CD4-positive, CD25-positive, alpha-beta regulatory T cell (primary cell): ENCODE measurements at regions not wholly inside any gene's neighbourhood (a gene's known extent, or its start where the extent isn't known, plus 50 kb on each side); places are given as distances from the start of the nearest gene placed in this dataset.
"Not testable (repeated sequence)": the region's sequence is repeated elsewhere in the genome, so short reads cannot be mapped to it uniquely, and the experiment has no call there.

Experiments
- ATAC-seq, 2 donors: fragments of 150-1000 bp; cut with Tn5 transposase; one replicate each; pipeline ENCODE4 v1.10.0; 2021; ENCODE audit warnings: low read depth in 2 of 2, moderate number of reproducible peaks in 2 of 2, moderate library complexity in 1 of 2
- DNase-seq, 3 donors: peaks; one replicate each; pipeline versions ENCODE4 v3.0.0 to v3.0.0-alpha.2; 2012 to 2022; ENCODE audit warnings: mixed read lengths in 1 of 3
- H3K27ac ChIP-seq: one replicate; pipeline ENCODE4 v1.7.0; 2013; ENCODE audit warnings: mild to moderate bottlenecking, low read length; ENCODE audit not compliant: insufficient read depth, poor library complexity, severe bottlenecking
- H3K27me3 ChIP-seq: one replicate; pipeline ENCODE4 v1.7.0; 2013; ENCODE audit warnings: low read length; ENCODE audit not compliant: control insufficient read depth, insufficient read depth
- H3K36me3 ChIP-seq: one replicate; pipeline ENCODE4 v1.7.0; 2013; ENCODE audit warnings: mild to moderate bottlenecking, low read length, moderate library complexity; ENCODE audit not compliant: control insufficient read depth, insufficient read depth
- H3K4me1 ChIP-seq: 2 replicates; pipeline ENCODE4 v1.7.0; 2013; ENCODE audit warnings: mild to moderate bottlenecking, low read length; ENCODE audit not compliant: insufficient read depth, control insufficient read depth, poor library complexity, severe bottlenecking
- H3K4me3 ChIP-seq: one replicate; pipeline ENCODE4 v1.7.0; 2013; ENCODE audit warnings: low read depth, mild to moderate bottlenecking, low read length, moderate library complexity
- H3K9me3 ChIP-seq, 2 experiments: 1 replicate in 1 of 2; 2 replicates in 1 of 2; pipeline ENCODE4 v1.7.0; 2013; ENCODE audit warnings: low read length in 2 of 2, mild to moderate bottlenecking in 1 of 2, moderate library complexity in 1 of 2; ENCODE audit not compliant: control insufficient read depth in 2 of 2
- H3K27ac Mint-ChIP-seq, 3 donors: one replicate each; pipeline ENCODE4 v1.8.0; 2020 to 2022; ENCODE audit warnings: mild to moderate bottlenecking in 3 of 3, mixed read lengths in 3 of 3, moderate library complexity in 2 of 3
- H3K27me3 Mint-ChIP-seq: one replicate; pipeline ENCODE4 v1.8.0; 2022; ENCODE audit warnings: mild to moderate bottlenecking, mixed read lengths
- H3K36me3 Mint-ChIP-seq: one replicate; pipeline ENCODE4 v1.8.0; 2020; ENCODE audit warnings: mixed read lengths
- H3K4me1 Mint-ChIP-seq, 4 donors: one replicate each; pipeline ENCODE4 v1.8.0; 2020 to 2022; ENCODE audit warnings: mixed read lengths in 4 of 4, mild to moderate bottlenecking in 1 of 4
- H3K4me3 Mint-ChIP-seq, 4 donors: one replicate each; pipeline ENCODE4 v1.8.0; 2020 to 2022; ENCODE audit warnings: mild to moderate bottlenecking in 4 of 4, mixed read lengths in 4 of 4, moderate library complexity in 3 of 4
- H3K9me3 Mint-ChIP-seq, 7 donors: one replicate each; pipeline ENCODE4 v1.8.0; 2020 to 2022; ENCODE audit warnings: mixed read lengths in 7 of 7, mild to moderate bottlenecking in 3 of 7, moderate library complexity in 2 of 7

- no peak overlapping the region for H3K4me3 Mint-ChIP-seq
- H3K36me3 Mint-ChIP-seq: no peaks in the 10 kb centered on the region
- no peak overlapping the region for H3K27ac Mint-ChIP-seq
- H3K4me3 ChIP-seq: no peak overlapping the region
- no peaks in the 10 kb centered on the region for H3K9me3 ChIP-seq
- H3K4me1 Mint-ChIP-seq: no peaks in the 10 kb centered on the region
- ATAC-seq: no peak
- H3K27ac ChIP-seq: no peak overlapping the region
- no peak for DNase-seq
- peaks cover 5% of the 10 kb centered on the region for H3K27me3 ChIP-seq
- H3K9me3 Mint-ChIP-seq: peaks cover 0 to 4% (median 0%) of the 10 kb centered on the region in 7 donors
- H3K4me1 ChIP-seq: no peaks in the 10 kb centered on the region
- no peaks in the 10 kb centered on the region for H3K36me3 ChIP-seq
- peaks cover 4% of the 10 kb centered on the region for H3K27me3 Mint-ChIP-seq
Observed at GRCh38 chr10:45095286-45095685, 94.6 kb downstream of the ZNF22 start.

GRCh38 chr10:45096001-45096400 is 95.3 kb downstream of the ZNF22 start:
- H3K4me1 ChIP-seq: no peaks in the 10 kb centered on the region
- no peak for ATAC-seq
- H3K27ac ChIP-seq: no peak overlapping the region
- H3K9me3 ChIP-seq: no peaks in the 10 kb centered on the region
- Mint-ChIP-seq H3K27me3 (peaks cover 4% of the 10 kb centered on the region), H3K36me3 (no peaks in the 10 kb centered on the region), H3K4me1 (no peaks in the 10 kb centered on the region), H3K4me3 (no peak overlapping the region), H3K9me3 (peaks cover 0 to 4% (median 0%) of the 10 kb centered on the region in 7 donors), H3K27ac (no peak overlapping the region)
- no peak for DNase-seq
- H3K27me3 ChIP-seq: peaks cover 5% of the 10 kb centered on the region
- H3K36me3 ChIP-seq: no peaks in the 10 kb centered on the region
- H3K4me3 ChIP-seq: no peak overlapping the region

GRCh38 chr10:45100429-45100828 is 99.7 kb downstream of the ZNF22 start:
- H3K4me3 Mint-ChIP-seq: no peak overlapping the region
- Histone ChIP-seq H3K36me3 (no peaks in the 10 kb centered on the region), H3K4me1 (no peaks in the 10 kb centered on the region), H3K4me3 (no peak overlapping the region), H3K27ac (no peak overlapping the region), H3K9me3 (no peaks in the 10 kb centered on the region), H3K27me3 (no peaks in the 10 kb centered on the region)
- peaks cover 4% of the 10 kb centered on the region for H3K27me3 Mint-ChIP-seq
- H3K27ac Mint-ChIP-seq: no peak overlapping the region
- ATAC-seq (no peak), DNase-seq (no peak)
- H3K4me1 Mint-ChIP-seq: no peaks in the 10 kb centered on the region
- peaks cover 0 to 4% (median 1%) of the 10 kb centered on the region in 7 donors for H3K9me3 Mint-ChIP-seq
- H3K36me3 Mint-ChIP-seq: no peaks in the 10 kb centered on the region

GRCh38 chr10:45104674-45105073 is 104.0 kb downstream of the ZNF22 start:
- no peaks in the 10 kb centered on the region for H3K4me1 ChIP-seq
- no peak overlapping the region for H3K27ac ChIP-seq
- no peak for ATAC-seq
- no peak overlapping the region for H3K4me3 ChIP-seq
- no peaks in the 10 kb centered on the region for H3K36me3 ChIP-seq
- Mint-ChIP-seq H3K4me1 (no peaks in the 10 kb centered on the region), H3K27ac (no peak overlapping the region), H3K4me3 (no peak overlapping the region), H3K27me3 (peaks cover 4% of the 10 kb centered on the region), H3K9me3 (peaks cover 0 to 3% (median 0%) of the 10 kb centered on the region in 7 donors), H3K36me3 (no peaks in the 10 kb centered on the region)
- no peaks in the 10 kb centered on the region for H3K9me3 ChIP-seq
- no peaks in the 10 kb centered on the region for H3K27me3 ChIP-seq
- DNase-seq: no peak

GRCh38 chr10:45105309-45105708 is 104.6 kb downstream of the ZNF22 start:
- H3K27me3 Mint-ChIP-seq: not testable (repeated sequence)

GRCh38 chr10:45106236-45106856 is 105.6 kb downstream of the ZNF22 start:
- Histone ChIP-seq H3K9me3 (no peaks in the 10 kb centered on the region), H3K4me3 (no peak overlapping the region), H3K4me1 (no peaks in the 10 kb centered on the region), H3K27me3 (no peaks in the 10 kb centered on the region), H3K27ac (no peak overlapping the region), H3K36me3 (no peaks in the 10 kb centered on the region)
- no peaks in the 10 kb centered on the region for H3K36me3 Mint-ChIP-seq
- no peak for DNase-seq
- H3K4me1 Mint-ChIP-seq: no peaks in the 10 kb centered on the region
- peaks cover 4% of the 10 kb centered on the region for H3K27me3 Mint-ChIP-seq
- H3K27ac Mint-ChIP-seq: no peak overlapping the region
- no peak for ATAC-seq
- H3K9me3 Mint-ChIP-seq: peaks cover 0 to 3% (median 0%) of the 10 kb centered on the region in 7 donors
- H3K4me3 Mint-ChIP-seq: no peak overlapping the region

More at GRCh38 chr10:45105309-45105708, 104.6 kb downstream of the ZNF22 start:
- H3K36me3 Mint-ChIP-seq, DNase-seq, H3K27ac Mint-ChIP-seq, H3K27me3 ChIP-seq, H3K27ac ChIP-seq, H3K4me3 ChIP-seq, H3K4me1 ChIP-seq, H3K4me3 Mint-ChIP-seq, H3K36me3 ChIP-seq, H3K4me1 Mint-ChIP-seq, ATAC-seq, H3K9me3 Mint-ChIP-seq, H3K9me3 ChIP-seq: not testable (repeated sequence)

GRCh38 chr10:45111509-45111908 is 110.8 kb downstream of the ZNF22 start:
- no peaks in the 10 kb centered on the region for H3K4me1 Mint-ChIP-seq
- no peaks in the 10 kb centered on the region for H3K4me1 ChIP-seq
- no peaks in the 10 kb centered on the region for H3K27me3 ChIP-seq
- DNase-seq: no peak
- no peak overlapping the region for H3K27ac Mint-ChIP-seq
- no peak overlapping the region for H3K4me3 ChIP-seq
- H3K9me3 Mint-ChIP-seq: peaks cover 0 to 2% (median 0%) of the 10 kb centered on the region in 7 donors
- H3K36me3 Mint-ChIP-seq: no peaks in the 10 kb centered on the region
- ATAC-seq: no peak
- H3K27ac ChIP-seq: no peak overlapping the region
- no peaks in the 10 kb centered on the region for H3K9me3 ChIP-seq
- H3K36me3 ChIP-seq: no peaks in the 10 kb centered on the region
- H3K4me3 Mint-ChIP-seq: no peak overlapping the region
- H3K27me3 Mint-ChIP-seq: peaks cover 4% of the 10 kb centered on the region

- not testable (repeated sequence) for DNase-seq, ATAC-seq, H3K27ac ChIP-seq, H3K9me3 ChIP-seq, H3K4me3 ChIP-seq, H3K27ac Mint-ChIP-seq, H3K4me1 ChIP-seq, H3K27me3 Mint-ChIP-seq, H3K27me3 ChIP-seq, H3K4me3 Mint-ChIP-seq, H3K36me3 ChIP-seq, H3K36me3 Mint-ChIP-seq, H3K9me3 Mint-ChIP-seq, H3K4me1 Mint-ChIP-seq
Observed at GRCh38 chr10:45117940-45118339, 117.2 kb downstream of the ZNF22 start.
